Vagina (tissue), 2 donors: ENCODE measurements at regions not wholly inside any gene's neighbourhood (a gene's known extent, or its start where the extent isn't known, plus 50 kb on each side); places are given as distances from the start of the nearest gene placed in this dataset.

Experiments
- DNase-seq, 2 donors: peaks; one replicate each; pipeline ENCODE4 v3.0.0-alpha.2; 2017; ENCODE audit errors: extremely low spot score in 2 of 2
- H3K27ac ChIP-seq: fragments of 200-600 bp; sonication (generic); one replicate; pipeline ENCODE4 v1.5.1; 2019
- H3K27me3 ChIP-seq: fragments of 200-600 bp; sonication (generic); one replicate; pipeline ENCODE4 v1.5.1; 2019
- H3K36me3 ChIP-seq, 2 donors: fragments of 200-600 bp; sonication (generic); one replicate each; pipeline ENCODE4 v1.5.1; 2017 to 2019
- H3K4me1 ChIP-seq: fragments of 200-600 bp; sonication (generic); one replicate; pipeline ENCODE4 v1.5.1; 2019
- H3K4me3 ChIP-seq, 2 donors: fragments of 200-600 bp; sonication (generic); 1 replicate in 1 of 2; 2 replicates in 1 of 2; pipeline ENCODE4 v1.5.1; 2016 to 2019
- H3K9me3 ChIP-seq: fragments of 200-600 bp; sonication (generic); one replicate; pipeline ENCODE4 v1.5.1; 2019
- POLR2A ChIP-seq, 2 donors: fragments of 450-650 bp; IDR thresholded peaks; one replicate each; pipeline ENCODE4 v1.6.1; 2017; ENCODE audit warnings: antibody characterized with exemption in 2 of 2, mild to moderate bottlenecking in 2 of 2, moderate library complexity in 2 of 2
- POLR2AphosphoS5 ChIP-seq, 2 donors: sonication (generic); formaldehyde crosslinking; IDR thresholded peaks; one replicate each; pipeline ENCODE4 v1.9.0; 2017; ENCODE audit warnings: antibody characterized with exemption in 2 of 2, mild to moderate bottlenecking in 2 of 2, low read depth in 1 of 2; ENCODE audit not compliant: insufficient read depth in 1 of 2
- intact Hi-C: fragments of 100-400 bp; cut with DNase I; formaldehyde crosslinking; loops from one replicate; pipeline ENCODE4 v1.15.1; 2023
- TF ChIP-seq, protein P1 (sequence below), 3 experiments: fragments of 450-650 bp in 2 of 3; fragments of 200-600 bp in 1 of 3; sonication (generic) in 1 of 3; IDR thresholded peaks; one replicate each; pipeline ENCODE4 v1.5.1; 2017 to 2019; ENCODE audit warnings: antibody characterized with exemption in 3 of 3, mild to moderate bottlenecking in 2 of 3, moderate library complexity in 2 of 3

DNA sequence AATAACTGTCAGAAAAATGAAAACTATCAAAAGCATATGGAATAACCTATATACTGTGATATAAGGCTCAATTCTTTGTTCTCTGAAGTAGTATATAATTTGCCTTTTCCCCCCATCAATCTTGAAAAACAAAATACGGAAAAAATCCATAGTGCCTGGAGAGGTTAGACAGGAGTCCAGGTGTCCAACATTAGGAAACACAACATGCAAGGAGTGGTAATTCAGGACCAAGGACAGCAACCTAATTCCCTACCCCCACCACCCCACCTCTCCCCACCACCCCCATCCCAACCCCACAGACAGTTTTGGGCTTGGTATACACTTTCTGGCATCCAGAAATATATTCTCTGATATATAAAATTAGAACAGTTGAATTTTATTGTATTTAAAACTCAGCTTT lies 55.1 kb upstream of the SLC25A26 start:
- H3K36me3 ChIP-seq = no peaks in the 10 kb centered on the region
- DNase-seq = no peak
- no peaks in the 10 kb centered on the region for H3K9me3 ChIP-seq
- H3K4me1 ChIP-seq = no peaks in the 10 kb centered on the region
- TF ChIP-seq, protein P1, sequence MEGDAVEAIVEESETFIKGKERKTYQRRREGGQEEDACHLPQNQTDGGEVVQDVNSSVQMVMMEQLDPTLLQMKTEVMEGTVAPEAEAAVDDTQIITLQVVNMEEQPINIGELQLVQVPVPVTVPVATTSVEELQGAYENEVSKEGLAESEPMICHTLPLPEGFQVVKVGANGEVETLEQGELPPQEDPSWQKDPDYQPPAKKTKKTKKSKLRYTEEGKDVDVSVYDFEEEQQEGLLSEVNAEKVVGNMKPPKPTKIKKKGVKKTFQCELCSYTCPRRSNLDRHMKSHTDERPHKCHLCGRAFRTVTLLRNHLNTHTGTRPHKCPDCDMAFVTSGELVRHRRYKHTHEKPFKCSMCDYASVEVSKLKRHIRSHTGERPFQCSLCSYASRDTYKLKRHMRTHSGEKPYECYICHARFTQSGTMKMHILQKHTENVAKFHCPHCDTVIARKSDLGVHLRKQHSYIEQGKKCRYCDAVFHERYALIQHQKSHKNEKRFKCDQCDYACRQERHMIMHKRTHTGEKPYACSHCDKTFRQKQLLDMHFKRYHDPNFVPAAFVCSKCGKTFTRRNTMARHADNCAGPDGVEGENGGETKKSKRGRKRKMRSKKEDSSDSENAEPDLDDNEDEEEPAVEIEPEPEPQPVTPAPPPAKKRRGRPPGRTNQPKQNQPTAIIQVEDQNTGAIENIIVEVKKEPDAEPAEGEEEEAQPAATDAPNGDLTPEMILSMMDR (IDR thresholded peaks at IDR 0.05) = no peak
- TF ChIP-seq POLR2A (IDR thresholded peaks at IDR 0.05) = no peak
- TF ChIP-seq POLR2AphosphoS5 (IDR thresholded peaks at IDR 0.05; ENCODE audit: insufficient read depth in 1 of 2, low read depth in 1 of 2) = no peak
- no peak overlapping the region for H3K27ac ChIP-seq
- no peaks in the 10 kb centered on the region for H3K27me3 ChIP-seq
- intact Hi-C loops = no loop called here
- H3K4me3 ChIP-seq = no peak overlapping the region

DNA sequence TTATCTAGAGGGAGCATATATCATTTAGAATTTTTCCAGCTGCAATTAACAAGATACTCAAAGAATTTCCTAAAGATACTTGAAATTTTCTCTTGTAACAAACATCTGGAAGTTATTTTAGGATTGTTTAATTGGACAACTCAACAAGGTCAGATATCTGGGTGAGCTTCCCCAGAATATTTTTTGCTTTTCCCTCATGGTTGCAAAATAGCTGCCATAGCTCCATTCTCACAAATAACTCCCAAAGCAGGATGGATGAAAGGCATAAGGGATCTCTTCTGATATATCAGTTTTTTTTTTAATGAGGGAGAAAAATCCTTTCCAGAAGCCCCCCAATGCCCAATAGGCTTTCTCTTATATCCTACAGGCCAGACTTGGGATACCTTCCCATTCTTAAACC lies 56.6 kb upstream of the SLC25A26 start:
- DNase-seq = no peak
- Histone ChIP-seq H3K9me3 (no peaks in the 10 kb centered on the region), H3K36me3 (no peaks in the 10 kb centered on the region), H3K4me3 (no peak overlapping the region), H3K27me3 (no peaks in the 10 kb centered on the region), H3K4me1 (no peaks in the 10 kb centered on the region), H3K27ac (no peak overlapping the region)
- TF ChIP-seq POLR2AphosphoS5 (IDR thresholded peaks at IDR 0.05; ENCODE audit: insufficient read depth in 1 of 2, low read depth in 1 of 2) = no peak
- TF ChIP-seq, protein P1 (IDR thresholded peaks at IDR 0.05) = no peak
- TF ChIP-seq POLR2A (IDR thresholded peaks at IDR 0.05) = no peak
- intact Hi-C loops = no loop called here

DNA sequence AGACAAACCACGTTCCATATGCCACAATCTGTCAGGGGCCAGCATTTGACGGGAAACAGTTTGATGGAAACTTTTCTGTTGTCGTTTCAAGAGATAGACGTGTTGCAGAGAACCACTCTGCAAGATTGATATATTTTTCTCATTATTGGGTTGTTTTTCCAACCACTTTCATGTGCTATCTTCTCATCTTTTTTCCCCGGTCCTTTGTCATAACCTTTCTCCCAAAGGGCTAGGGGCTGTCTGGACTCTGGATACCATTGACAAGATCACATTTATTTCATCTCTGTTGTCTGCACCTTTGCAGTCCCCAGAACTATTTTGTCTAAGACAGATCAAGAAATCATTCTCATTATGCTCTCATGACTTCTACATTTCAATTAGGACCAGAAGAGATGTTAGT lies 57.6 kb upstream of the SLC25A26 start:
- Histone ChIP-seq H3K27ac (no peak overlapping the region), H3K9me3 (no peaks in the 10 kb centered on the region), H3K36me3 (no peaks in the 10 kb centered on the region), H3K4me1 (no peaks in the 10 kb centered on the region), H3K27me3 (no peaks in the 10 kb centered on the region), H3K4me3 (no peak overlapping the region)
- intact Hi-C loops = no loop called here
- no peak for DNase-seq
- no peak for TF ChIP-seq POLR2AphosphoS5 (IDR thresholded peaks at IDR 0.05; ENCODE audit: insufficient read depth in 1 of 2, low read depth in 1 of 2)
- TF ChIP-seq POLR2A (IDR thresholded peaks at IDR 0.05) = no peak
- TF ChIP-seq, protein P1 (IDR thresholded peaks at IDR 0.05) = no peak

DNA sequence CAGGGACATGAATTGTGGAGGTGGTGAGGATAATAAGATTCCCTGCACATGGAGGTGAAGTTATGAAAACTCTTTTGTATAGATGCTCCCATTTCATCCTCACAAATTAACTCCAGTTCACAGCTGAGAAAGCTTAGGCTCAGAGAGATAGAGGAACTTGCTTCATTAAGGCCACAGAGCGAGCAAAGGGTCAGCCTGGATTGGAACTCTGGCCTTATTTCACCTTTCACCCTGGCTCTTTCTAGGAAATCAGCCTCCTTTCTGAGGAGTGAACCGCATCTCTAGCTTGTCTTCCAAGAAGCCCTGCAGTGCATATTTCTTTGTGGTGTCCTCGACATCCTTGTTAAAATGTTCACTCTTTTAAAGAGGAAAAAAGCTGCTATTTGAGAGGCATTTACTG lies 58.0 kb upstream of the SLC25A26 start:
- H3K27me3 ChIP-seq = no peaks in the 10 kb centered on the region
- intact Hi-C loops = no loop called here
- TF ChIP-seq POLR2AphosphoS5 (IDR thresholded peaks at IDR 0.05; ENCODE audit: insufficient read depth in 1 of 2, low read depth in 1 of 2) = no peak
- TF ChIP-seq, protein P1 (IDR thresholded peaks at IDR 0.05) = no peak
- no peak for TF ChIP-seq POLR2A (IDR thresholded peaks at IDR 0.05)

DNA sequence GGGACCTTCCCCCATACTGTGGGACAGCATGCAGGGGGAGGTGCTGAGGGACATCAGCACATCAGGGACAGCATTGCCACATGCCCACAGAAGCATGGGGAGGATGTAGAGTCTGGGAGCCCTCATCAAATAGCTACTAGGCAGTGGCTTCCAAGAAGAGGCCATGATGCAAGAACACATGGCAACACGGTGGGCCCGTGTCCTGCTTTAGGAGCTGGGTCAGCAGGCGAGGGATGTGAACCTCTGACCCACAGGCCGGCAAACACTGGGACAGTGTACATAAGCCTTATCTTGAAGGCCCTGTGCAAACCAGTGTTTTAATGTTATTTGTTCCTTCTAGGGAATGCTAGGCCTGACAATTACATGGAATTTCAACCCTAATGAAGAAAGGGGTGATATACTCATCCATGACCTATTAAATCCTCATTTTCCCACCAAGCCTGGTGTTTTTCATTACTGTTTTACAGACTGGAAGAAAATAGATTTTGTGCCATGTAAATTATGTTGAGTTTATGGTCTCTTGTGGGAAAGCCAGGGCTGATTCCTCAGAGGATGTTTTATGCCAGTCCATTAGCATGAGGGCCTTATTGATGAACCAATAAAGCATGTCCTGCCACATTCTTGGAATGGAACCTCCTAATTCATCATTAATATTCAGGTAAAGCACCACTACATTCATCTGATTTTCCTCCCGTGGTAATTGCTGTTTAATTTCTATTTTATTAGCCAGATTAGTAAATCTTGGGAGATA lies 61.7 kb upstream of the SLC25A26 start:
- Histone ChIP-seq H3K9me3 (no peaks in the 10 kb centered on the region), H3K27ac (no peak overlapping the region), H3K27me3 (no peaks in the 10 kb centered on the region), H3K36me3 (no peaks in the 10 kb centered on the region), H3K4me1 (peaks cover 7% of the 10 kb centered on the region), H3K4me3 (no peak overlapping the region)
- TF ChIP-seq POLR2AphosphoS5 (IDR thresholded peaks at IDR 0.05; ENCODE audit: insufficient read depth in 1 of 2, low read depth in 1 of 2) (no peak), POLR2A (IDR thresholded peaks at IDR 0.05) (no peak)
- TF ChIP-seq, protein P1 (IDR thresholded peaks at IDR 0.05) = no peak
- intact Hi-C loops = no loop called here
- no peak for DNase-seq

More for the DNA sequence above, 58.0 kb upstream of the SLC25A26 start:
- Histone ChIP-seq H3K9me3 (no peaks in the 10 kb centered on the region), H3K4me3 (no peak overlapping the region), H3K36me3 (no peaks in the 10 kb centered on the region), H3K4me1 (no peaks in the 10 kb centered on the region), H3K27ac (no peak overlapping the region)
- DNase-seq = no peak
